Right lung (tissue), 2 donors: ENCODE measurements at regions not wholly inside any gene's neighbourhood (a gene's known extent, or its start where the extent isn't known, plus 50 kb on each side); places are given as distances from the start of the nearest gene placed in this dataset.

ENCODE experiments used
- DNase-seq, 2 donors: peaks; one replicate each; pipeline ENCODE4 v3.0.0-alpha.2; 2013

DNA sequence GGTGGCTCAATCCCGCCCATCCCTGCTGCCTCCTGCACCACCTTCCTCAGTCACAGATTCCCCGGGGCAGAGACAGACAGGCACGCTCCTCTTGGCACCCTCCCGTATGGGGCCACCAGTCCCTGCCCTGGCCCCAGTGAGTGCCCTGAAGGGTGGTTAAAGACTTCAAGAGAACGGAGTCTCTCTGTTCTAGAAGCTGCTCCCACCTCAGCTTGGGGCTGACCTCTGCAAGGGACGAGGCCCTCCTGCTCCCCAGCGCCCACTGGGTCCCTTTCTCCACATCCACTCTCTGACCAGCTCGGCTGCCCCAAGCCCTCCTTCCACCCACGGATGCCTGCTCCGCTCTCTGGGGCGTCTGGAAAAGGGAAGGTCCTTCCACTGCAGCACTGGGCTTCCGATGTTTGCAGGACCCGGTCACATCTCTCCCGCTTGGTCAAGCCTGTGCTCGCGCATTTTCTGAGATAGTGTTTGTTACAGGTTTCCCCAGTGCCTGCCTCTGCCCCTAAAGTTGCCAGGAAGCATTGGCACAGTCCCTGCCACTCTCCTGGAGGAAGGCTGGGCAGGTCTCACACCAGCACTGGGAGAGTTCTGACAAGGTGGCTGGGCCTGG is 1487.9 kb downstream of the TBC1D22A start:
- no peak for DNase-seq

DNA sequence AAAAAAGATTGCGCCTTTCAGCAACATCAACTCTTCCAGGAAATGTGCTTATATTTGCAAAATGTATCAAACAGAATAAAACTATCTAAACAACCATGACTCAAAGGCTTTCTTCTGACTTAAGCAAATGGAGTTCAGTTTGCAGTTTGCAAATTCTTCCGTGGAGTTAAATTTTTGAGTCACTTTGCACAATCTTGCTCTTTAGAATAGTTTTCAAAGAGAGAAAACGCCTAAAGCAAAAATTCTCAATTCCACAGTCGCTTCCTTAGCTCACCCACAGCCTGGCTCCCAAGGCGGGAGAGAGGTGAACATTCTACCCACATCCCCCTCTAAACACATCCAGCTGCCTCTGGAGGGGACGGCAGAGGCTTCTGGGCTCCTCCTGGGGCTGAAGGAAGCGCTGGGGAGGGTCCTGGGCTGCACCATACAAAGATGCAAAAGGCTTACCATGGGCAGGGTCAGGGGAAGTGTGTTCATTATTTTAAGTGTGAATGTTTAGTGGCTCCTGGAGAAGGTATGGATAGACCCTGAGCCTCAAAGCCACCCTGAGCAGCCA is 1487.3 kb downstream of the TBC1D22A start:
- DNase-seq: no peak

DNA sequence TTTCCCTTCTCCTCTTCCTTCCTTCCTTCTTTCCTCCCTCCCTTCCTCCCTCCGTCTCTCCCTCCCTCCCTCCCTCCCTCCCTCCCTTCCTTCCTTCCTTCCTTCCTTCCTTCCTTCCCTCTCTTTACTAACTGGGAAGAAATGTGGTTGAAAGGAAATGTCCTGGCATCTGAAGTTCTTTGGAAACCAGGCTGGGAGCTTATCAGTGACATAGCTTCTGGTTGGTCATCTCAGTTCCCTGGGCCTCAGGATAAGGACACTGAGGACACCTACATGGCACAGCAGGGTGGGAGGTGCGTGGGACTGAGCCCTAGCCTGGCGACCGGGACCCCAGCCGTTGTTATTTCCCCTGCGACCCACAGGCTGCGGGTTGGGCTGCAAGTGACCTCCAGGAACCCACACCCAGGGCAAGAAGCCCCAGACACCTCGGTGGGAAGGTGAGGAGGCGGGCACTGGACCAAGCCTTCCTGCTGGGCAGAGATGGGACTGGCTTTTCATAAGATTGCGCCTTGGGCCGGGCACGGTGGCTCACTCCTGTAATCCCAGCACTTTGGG is 1486.5 kb downstream of the TBC1D22A start:
- no peak for DNase-seq

DNA sequence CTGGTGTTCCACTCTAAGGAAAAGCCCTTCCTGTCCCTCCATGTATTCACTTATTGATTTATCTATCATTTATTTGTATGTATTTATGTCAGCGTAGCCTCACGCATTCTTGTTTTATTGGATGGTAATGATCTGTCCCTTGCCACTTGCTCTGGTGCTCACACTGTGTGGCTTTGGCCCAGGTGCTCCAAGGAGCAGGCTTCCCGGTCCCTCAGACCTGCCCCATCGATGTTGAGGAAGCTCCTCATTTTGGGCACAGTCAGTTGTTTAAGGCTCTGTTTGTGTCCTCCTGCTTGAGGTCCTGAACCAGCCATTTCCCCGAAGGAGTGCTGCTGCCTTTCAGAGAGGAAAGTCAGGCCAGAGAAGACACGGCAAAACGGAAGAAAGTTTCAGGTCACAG is 1485.4 kb downstream of the TBC1D22A start:
- no peak for DNase-seq

DNA sequence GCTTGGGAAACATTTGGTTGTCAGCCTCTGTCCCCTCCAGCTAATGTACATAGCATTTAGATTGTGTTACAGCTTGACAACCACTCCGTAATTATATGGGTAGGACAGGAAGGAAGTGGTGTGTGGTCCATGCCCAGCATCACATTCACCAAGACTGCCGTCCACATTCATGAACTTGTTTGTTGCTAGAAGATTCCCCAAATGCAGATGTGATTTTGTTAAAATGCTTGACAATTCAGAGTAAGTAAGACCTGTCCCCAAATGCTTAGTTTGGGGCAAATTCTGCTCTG is 1482.7 kb downstream of the TBC1D22A start:
- no peak for DNase-seq

DNA sequence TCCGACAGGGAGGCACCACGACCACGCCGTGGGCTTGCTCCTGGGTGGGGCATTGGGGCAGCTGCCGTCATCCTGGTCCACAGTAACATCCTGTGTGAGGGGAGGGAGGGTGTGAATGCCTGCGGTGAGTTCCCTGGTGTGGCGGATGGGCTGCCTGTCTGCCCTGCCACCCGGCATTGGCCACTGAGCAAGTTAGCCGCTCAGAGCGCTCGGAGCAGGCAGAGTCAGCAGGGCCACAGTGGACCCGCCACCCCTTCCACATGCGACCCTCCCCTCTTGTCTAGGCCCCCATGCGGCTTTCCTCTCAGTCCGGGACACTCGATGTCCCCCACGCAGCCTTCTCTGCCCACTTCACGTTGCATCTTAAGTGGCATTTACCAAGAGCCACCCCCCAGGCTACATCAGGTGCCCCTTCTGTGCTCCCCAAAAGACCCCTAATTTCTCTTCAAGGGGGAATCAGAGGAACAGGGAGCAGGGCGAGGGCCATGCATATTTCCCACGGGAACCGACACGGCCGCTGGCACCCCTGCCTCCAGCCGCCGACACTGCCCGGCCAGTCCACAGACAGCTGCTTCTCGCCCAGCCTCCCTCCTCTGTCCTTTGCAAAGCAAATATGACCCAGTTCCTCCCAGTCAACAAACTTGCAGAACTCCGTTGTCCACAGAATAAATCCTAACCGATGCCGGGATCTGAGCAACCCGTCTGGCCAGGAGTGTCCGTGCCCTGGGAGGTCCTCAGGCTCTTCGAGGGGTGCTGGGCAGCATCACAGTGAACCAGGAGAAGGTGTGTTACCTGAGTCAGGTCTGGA is 1482.1 kb downstream of the TBC1D22A start:
- DNase-seq: no peak

DNA sequence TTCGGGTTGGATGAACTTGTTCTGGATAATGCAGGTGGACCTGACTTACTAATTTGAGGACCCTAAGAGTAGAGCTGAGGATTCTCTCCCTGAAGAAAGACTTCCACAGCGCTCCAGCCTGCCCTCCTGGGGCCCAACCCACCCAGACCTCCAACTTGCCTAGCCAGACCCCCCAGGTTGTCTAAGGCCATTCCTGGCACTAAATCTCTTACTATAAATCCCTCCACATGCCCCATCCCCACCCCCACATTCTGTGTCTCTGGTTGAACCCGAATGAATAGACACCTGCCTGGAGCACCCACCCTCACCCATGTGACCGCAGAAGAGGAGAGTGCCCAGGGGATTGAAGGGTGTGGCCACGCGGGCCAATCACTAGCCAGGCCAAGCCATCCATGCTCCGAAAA is 1480.0 kb downstream of the TBC1D22A start:
- no peak for DNase-seq

DNA sequence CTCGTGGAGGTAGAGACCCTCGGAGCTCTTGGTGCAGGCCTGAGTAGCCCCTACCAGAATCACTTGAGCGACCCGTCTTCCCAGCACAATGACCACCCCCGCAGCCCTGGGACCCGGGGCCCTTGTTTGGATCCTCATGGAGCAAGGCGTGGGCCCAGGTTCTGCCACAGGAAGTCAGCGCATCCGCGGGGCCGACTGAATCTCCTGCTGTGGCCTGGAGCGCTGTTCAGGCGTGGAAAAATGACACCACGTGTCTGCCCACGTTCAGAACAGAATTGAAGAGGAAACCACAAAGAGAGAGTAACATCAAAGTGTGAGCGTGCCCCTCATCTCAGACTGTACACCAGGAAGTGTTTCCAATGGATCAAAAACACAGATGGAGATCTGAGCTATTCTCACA is 1479.2 kb downstream of the TBC1D22A start:
- DNase-seq: no peak

DNA sequence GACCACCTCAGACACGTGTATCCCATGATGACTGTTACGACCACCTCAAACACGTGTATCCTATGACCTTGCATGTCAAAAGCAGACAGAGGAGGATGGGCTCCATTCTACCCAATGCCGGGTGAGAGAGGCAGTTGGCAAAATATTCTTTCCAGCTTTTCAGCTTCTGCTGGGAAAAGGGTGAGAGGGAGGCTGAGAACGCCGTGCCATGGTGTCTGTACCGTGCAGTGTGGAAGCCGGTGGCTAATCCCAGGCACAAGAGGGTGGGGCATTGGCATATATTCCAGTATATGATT is 1478.4 kb downstream of the TBC1D22A start:
- no peak for DNase-seq

DNA sequence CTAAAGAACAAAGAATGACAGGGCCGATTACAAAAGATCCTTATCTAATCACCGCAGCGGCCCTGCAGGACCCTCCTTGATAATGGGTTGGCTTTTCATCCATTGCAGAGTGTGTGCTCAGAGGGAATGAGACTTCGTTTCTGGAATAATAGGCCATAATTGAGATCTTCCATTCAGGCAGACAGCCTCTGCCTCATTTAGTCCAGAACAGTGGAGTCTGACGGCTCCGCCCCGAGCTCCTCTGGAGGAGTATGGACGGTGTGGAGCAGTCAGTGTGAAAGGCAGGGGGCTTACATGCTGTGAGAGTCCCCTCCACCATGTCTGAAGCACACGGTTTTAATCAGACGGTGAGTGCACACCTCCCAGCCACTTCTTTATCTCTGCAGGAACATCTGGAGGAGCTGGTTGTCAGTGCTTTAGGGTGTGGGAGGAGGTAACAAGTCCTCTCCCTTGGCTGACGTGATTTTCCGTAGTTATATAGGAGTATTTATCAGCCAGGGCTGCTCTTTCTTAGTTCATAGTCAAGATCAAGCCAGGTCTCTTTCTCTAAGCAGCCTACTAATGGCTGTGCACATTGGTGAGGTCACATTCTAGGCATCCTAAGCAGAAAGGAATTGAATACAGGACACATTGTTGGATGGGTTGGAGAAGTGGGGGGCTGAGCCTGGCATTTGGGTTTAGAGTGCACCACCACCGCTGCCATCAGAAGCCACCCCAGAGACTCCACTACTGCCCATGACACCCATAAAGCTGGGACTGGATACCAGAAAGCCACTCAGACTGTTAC is 1477.9 kb downstream of the TBC1D22A start:
- no peak for DNase-seq

DNA sequence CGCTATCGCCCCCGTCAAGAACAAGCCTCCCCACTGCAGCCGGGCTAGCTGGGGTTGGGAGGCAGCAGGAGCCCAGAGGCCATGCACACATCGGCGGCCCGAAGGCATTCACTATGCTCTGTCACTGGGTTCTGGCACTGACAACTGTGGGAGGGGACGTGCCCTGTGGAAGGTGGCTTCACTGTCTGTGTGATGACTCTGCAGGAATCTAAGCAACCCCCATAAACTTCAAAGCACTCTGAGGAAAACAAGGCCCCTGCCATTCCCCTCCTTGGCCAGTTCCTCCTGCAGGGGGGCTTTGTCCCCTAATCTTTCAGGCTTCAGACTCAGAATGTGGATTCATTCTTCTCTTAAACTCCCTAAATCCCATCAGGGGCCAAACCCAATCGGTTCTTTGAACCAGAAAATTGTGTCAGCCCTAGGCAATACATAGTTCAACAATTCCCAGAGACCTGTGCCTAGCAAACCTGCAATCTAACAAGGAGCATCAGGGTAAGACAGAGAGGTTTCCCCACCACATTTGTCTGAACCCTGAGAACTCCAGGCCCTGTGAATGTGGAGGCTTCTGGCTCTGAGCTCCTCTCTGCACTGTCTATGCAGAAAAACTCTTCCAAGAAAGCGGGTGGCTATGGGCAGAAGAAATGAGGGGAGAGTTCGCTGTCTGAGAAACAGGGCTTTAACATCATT is 1477.2 kb downstream of the TBC1D22A start:
- DNase-seq: no peak

DNA sequence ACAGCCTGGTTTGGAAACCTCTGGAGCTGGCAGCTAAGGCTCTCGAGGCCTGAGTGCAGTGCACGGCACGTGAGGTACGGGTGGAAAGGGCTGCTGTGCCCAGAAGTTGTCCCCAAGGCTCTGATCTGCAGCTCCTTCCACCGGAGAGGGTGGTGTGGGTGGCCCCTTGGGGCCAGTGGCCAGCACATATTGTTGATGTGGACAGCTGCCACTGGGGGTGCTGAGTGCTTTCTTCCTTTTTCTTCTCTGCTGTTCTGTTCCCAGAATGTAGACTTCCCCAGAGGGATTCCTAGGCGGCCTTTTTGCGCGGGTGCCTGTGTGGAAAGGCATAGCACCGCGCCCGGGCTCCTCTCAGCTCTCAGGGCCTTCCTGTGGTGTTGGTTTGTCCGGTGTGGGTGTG is 1476.5 kb downstream of the TBC1D22A start:
- DNase-seq: no peak

DNA sequence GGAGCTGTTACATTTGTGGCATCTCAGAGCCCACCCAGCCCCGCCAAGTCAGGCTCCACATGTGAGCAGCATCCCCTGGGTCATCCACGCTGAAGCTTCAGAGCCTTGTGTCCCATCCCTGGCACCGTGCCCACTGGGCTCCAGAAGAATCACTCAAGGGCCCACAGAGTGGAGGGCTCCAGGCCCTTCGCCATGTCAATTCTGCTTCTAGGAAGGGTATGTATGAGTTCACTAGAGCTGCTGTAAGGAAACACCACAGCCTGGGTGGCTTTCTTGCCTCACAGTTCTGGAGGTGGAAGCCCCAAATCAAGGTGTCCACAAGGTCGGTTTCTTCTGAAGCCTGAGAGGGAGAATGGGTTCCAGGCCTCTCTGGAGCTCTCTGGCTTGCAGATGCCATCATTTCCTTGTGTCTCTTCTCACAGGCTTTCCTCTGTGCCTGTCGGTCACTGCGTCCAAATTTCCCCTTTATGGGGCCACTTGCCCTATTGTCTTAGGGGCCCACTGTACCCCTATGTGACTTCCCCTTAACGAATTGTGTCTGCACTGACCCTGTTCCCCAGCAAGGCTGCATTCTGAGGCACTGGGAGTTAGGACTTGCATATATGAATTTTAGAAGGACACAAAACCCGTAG is 1476.0 kb downstream of the TBC1D22A start:
- DNase-seq: no peak

DNA sequence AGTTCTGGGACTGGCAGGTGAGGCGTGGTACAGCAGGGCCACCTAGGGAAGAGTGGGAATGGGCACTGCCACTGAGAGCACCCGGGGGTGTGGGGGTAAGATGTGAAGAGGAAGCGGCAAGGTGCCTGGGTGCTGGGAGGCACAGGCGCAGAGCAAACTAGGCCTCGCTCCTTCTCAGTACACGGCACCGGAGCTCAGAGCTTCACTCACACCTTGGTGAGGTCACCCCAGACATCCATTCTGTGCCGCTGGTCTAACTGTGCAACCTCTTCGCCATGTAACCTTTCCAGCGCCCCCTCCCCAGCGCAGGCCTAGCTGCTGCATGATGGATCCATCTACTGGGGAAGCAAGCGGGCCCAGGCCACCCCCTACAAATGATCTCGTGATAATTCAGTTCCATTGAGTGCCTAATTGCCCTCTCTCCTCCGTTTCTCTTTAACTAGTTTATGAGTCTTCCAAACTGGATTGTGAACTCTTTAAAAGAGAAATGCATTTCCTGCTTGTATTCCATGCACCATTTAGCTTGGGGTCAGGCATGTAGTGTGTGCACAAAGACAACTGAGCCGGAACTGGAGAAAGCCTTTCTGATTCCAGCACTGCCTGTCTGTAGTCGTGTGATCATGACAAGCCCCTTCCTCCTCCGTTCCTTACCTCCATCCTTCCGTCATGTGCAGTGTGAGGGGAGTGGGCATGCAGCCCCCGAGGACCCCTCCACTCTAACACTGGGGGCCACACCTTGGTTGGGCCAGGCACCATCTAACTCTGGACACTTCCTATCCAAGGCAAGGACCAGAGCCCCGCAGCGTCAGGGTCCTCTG is 1475.2 kb downstream of the TBC1D22A start:
- no peak for DNase-seq

DNA sequence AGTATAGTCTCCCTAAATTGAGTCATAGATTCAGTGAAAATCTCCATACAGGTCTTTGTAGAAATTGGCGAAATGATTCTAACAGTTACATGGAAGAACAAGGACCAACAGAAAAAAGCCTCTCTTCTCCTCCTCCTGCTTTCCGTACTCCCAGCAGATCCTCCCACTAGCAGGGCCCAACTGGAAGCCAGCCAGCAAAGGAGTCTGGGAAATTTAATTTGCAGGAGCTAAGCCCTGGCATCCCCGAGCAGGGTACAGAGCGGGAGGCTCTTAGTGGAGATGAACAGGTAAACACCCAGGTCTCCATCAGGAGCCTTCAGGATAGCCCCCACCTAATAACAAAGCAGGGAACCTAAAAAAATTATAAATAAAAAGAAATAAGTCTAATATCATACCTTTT is 1473.8 kb downstream of the TBC1D22A start:
- no peak for DNase-seq

DNA sequence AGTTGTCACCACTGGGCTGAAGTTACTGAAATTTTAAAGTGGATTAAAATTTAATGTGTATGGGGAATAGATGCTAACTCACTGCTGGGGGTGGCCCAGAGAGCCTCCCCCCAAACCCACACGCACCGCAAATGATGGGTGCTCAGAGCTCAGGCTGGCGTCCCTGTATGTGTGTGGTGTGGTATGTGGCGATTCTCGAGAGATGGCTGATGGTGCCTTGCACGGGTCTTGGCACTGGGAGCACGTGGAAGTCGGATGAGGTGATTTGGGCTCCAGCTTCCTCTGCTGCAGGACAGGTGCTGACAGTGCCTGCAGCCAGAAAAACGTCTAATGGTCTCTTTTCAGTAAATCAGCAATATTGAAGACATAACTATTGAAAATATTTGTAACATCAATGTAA is 1473.3 kb downstream of the TBC1D22A start:
- no peak for DNase-seq

DNA sequence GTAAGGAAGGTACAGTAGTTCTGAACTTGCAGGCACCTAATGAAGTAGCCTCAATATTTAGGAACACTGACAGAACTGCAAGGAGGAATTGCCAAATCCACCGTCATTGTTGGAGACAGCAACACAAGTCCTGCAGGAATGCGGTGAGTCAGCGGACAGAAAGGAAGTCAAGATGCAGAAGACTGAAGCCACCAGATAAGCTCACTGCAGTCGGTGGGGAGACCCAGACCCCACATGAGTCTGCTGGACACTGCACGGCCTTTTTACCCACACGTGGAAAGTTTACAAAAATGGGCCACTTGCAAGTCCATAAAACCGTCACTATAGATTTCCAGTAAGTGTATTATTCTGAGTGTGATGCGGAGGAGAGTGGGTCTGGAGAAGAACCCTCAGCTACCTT is 1471.6 kb downstream of the TBC1D22A start:
- DNase-seq: no peak

DNA sequence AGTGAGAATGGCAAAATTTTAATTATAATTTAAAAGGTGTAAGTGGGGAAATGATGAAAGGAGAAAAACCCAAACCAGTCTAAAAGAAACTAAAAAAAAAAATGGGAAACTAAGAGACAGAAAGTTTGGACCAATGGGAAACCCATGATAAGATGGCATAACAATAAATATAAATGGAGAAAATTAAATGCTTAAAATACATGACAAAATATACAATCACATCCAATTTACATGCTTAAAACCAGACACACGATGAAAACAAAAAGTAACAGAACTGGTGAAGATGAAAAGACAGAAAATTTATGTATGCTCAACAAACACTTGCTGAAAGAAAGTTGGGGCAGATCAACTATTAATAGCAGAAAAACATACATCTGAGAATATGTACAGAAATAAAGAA is 1471.1 kb downstream of the TBC1D22A start:
- no peak for DNase-seq

DNA sequence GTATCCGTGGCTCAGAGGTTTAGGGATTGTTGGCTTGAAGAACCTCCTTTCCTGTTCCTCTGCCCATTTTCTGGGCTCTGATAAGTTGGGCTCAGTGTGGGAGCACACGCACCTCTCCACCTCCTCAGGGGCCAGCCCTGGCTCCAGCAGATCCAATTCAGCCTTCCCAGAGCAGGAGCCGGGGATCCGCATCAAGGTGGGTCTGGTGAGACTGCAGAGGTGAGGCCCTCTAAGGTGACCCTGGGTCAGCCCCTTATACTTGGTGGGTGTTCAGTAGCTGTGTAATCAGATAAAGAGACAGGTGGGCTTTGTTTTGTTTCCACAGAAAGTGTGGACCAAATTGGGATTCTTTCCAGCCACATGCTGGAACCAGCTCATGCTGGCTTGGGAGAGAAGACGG is 1466.0 kb downstream of the TBC1D22A start:
- no peak for DNase-seq

DNA sequence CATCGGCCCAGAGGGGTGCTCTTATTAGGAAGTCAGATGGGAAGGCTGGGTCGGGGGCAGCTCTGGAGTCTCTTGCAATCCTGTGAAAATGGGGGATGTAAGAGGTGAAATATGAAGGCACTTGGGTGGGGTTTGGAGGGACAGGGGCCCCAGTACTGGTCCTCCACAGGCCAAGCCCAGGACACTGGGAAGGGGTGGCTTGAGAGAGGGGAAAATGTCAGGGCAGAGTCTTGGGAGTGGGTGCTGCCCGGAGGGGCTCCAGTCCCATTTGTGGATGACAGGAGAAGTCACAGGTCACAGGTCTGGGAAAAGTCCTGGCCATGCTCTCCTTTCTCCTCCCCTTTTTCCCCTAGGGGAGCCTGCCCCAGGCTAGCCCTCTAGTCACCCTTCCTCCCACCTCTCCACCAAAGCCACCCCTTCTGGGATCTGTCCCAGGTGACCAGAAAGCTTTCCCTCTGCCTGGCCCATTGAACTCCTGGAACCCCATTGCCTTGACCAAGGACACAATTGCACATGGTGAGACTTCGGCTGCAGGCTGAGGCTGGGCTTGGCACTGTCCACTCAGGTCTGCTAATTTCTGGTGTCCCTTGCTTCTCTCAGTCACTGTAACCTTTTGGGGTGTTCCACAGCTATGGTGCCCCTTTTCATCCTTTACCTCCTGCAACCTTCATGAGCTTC is 1465.0 kb downstream of the TBC1D22A start:
- DNase-seq: no peak
